Glutamatergic neuron (in vitro differentiated cells): ENCODE measurements at regions not wholly inside any gene's neighbourhood (a gene's known extent, or its start where the extent isn't known, plus 50 kb on each side); places are given as distances from the start of the nearest gene placed in this dataset.

Experiments used
- DNase-seq: peaks from one replicate; pipeline ENCODE4 v3.0.0; 2022
- H3K27ac Mint-ChIP-seq: one replicate; pipeline ENCODE4 v1.8.0; 2020; ENCODE audit warnings: mild to moderate bottlenecking, mixed read lengths, inconsistent platforms; ENCODE audit not compliant: unreplicated experiment
- H3K27me3 Mint-ChIP-seq: one replicate; pipeline ENCODE4 v1.8.0; 2020; ENCODE audit warnings: mild to moderate bottlenecking, moderate library complexity, mixed read lengths, inconsistent platforms; ENCODE audit not compliant: unreplicated experiment
- H3K36me3 Mint-ChIP-seq: one replicate; pipeline ENCODE4 v1.8.0; 2020; ENCODE audit warnings: mild to moderate bottlenecking, mixed read lengths, inconsistent platforms; ENCODE audit not compliant: unreplicated experiment
- H3K4me1 Mint-ChIP-seq: one replicate; pipeline ENCODE4 v1.8.0; 2020; ENCODE audit warnings: mild to moderate bottlenecking, low read depth, mixed read lengths, inconsistent platforms; ENCODE audit not compliant: unreplicated experiment
- H3K4me3 Mint-ChIP-seq: one replicate; pipeline ENCODE4 v1.8.0; 2020; ENCODE audit warnings: mild to moderate bottlenecking, mixed read lengths, inconsistent platforms; ENCODE audit not compliant: unreplicated experiment
- H3K9me3 Mint-ChIP-seq: one replicate; pipeline ENCODE4 v1.8.0; 2020; ENCODE audit warnings: mild to moderate bottlenecking, moderate library complexity, mixed read lengths, inconsistent platforms; ENCODE audit not compliant: unreplicated experiment
- TF ChIP-seq, protein P1 (sequence below): fragments of 200-600 bp; sonication (generic); IDR thresholded peaks from one replicate; pipeline ENCODE4 v1.5.0; 2021; ENCODE audit not compliant: partially characterized antibody, unreplicated experiment

DNA sequence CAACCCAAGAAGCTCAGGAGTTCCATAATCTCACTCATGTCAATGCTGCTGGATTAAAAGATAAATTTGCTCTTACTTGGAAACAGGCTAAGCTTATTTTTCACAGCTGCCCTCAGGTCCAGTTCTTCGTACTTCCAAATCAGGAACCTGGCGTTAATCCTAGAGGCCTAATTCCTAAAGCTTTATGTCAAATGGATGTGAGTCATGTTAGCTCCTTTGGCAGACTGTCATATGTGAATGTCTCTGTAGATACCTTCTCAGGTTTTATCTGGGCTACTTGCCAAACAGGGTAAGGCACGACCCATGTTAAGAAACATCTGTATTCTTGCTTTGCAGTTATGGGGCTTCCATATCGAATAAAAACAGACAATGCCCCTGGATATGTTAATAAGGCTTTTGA, 504.6 kb downstream of the ALG10 start:
- TF ChIP-seq, protein P1, sequence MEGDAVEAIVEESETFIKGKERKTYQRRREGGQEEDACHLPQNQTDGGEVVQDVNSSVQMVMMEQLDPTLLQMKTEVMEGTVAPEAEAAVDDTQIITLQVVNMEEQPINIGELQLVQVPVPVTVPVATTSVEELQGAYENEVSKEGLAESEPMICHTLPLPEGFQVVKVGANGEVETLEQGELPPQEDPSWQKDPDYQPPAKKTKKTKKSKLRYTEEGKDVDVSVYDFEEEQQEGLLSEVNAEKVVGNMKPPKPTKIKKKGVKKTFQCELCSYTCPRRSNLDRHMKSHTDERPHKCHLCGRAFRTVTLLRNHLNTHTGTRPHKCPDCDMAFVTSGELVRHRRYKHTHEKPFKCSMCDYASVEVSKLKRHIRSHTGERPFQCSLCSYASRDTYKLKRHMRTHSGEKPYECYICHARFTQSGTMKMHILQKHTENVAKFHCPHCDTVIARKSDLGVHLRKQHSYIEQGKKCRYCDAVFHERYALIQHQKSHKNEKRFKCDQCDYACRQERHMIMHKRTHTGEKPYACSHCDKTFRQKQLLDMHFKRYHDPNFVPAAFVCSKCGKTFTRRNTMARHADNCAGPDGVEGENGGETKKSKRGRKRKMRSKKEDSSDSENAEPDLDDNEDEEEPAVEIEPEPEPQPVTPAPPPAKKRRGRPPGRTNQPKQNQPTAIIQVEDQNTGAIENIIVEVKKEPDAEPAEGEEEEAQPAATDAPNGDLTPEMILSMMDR = no peak
- H3K9me3 Mint-ChIP-seq = peaks cover 22% of the 10 kb centered on the region
- DNase-seq = no peak
- no peak overlapping the region for H3K27ac Mint-ChIP-seq
- H3K36me3 Mint-ChIP-seq = peaks cover 14% of the 10 kb centered on the region
- no peak overlapping the region for H3K4me3 Mint-ChIP-seq
- H3K4me1 Mint-ChIP-seq = no peaks in the 10 kb centered on the region
- peaks cover 1% of the 10 kb centered on the region for H3K27me3 Mint-ChIP-seq

DNA sequence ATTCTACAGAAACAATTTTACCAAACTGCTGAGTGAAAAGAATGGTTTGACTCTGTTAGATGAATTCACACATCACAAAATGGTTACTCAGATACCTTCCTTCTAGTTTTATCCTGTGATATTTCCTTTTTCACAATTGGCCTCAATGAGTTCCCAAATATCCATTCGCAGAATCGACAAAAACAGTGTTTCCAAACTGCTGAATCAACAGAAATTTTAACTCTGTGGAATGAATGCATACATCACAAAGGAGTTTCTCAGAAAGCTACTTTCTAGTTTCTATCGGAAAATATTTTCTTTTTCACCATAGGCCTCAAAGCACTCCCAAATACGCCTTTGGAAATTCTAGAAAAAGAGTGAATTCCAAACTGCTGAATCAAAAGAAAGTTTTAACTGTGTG, 525.0 kb downstream of the ALG10 start:
- Mint-ChIP-seq H3K27me3 (no peaks in the 10 kb centered on the region), H3K9me3 (peaks cover 9% of the 10 kb centered on the region), H3K27ac (no peak overlapping the region), H3K36me3 (no peaks in the 10 kb centered on the region), H3K4me3 (no peak overlapping the region), H3K4me1 (no peaks in the 10 kb centered on the region)
- DNase-seq = no peak
- TF ChIP-seq, protein P1 = no peak

DNA sequence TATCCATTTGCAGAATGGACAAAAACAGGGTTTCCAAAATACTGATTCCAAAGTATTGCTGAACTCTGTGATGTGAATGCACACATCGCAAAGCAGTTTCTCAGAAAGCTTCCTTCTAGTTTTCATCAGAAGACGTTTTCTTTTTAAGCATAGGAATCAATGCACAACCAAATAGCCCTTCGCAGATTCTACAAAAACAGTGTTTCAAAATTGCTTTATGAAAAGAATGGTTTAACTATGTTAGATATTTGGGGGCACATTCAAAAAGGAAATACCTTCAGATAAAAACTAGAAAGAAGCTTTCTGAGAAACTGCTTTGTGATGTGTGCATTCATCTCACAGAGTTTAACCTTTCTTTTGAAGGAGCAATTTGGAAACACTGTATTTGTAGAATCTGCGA, 569.7 kb downstream of the ALG10 start:
- H3K36me3 Mint-ChIP-seq = no peaks in the 10 kb centered on the region
- DNase-seq = no peak

DNA sequence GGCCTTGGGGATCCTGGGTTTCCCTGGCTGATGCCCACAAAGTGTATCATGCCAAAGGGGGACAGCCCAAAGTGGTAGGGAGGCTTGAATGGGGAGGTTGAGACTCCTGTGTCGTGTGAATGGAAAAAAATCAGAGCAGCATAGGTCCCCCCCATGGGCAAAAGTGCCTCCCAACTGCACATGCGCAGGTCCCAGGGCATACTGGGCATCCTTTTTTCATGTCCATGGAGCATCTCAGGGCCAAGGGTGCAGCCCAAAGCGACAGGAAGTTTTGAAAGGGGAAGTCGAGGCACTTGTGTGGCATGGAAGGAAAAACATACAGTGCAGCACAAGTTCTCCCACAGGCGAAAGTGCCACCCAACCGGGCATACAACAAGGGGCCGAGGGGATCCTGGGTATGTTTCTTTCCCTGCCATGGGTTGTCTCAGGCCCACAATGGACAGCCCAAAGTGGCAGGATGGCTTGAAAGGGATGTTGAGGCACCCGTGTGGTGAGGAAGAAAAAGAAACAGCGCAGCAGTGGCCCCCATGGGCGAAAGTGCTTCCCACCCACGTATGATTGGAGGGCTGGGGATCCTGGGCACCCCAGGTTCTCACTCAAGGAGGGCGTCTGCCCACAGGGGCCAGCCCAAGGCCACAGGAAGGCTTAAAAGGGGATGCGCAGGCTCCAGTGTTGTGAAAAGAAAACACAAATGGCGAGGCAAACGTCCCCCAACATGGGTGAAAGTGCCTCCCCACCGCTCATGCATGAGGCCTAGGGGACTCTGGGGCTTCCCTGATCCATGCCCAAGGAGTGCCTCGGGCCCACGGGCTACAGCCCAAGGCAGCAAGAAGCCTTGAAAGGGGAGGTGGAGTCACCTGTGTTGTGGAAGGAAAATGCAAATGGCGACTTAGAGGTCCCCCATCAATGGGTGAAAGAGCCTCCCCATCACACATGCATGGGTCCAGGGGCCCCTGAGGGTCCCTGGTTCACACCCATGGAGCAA, 573.7 kb downstream of the ALG10 start:
- TF ChIP-seq, protein P1 = no peak
- peaks cover 11% of the 10 kb centered on the region for H3K9me3 Mint-ChIP-seq
- no peaks in the 10 kb centered on the region for H3K36me3 Mint-ChIP-seq
- H3K27me3 Mint-ChIP-seq = peaks cover 1% of the 10 kb centered on the region
- DNase-seq = no peak
- H3K4me3 Mint-ChIP-seq = no peak overlapping the region
- no peaks in the 10 kb centered on the region for H3K4me1 Mint-ChIP-seq
- H3K27ac Mint-ChIP-seq = no peak overlapping the region

More for the DNA sequence above, 569.7 kb downstream of the ALG10 start:
- Mint-ChIP-seq H3K27me3 (peaks cover 1% of the 10 kb centered on the region), H3K9me3 (peaks cover 14% of the 10 kb centered on the region), H3K4me1 (no peaks in the 10 kb centered on the region), H3K27ac (no peak overlapping the region), H3K4me3 (no peak overlapping the region)
- TF ChIP-seq, protein P1 = no peak

DNA sequence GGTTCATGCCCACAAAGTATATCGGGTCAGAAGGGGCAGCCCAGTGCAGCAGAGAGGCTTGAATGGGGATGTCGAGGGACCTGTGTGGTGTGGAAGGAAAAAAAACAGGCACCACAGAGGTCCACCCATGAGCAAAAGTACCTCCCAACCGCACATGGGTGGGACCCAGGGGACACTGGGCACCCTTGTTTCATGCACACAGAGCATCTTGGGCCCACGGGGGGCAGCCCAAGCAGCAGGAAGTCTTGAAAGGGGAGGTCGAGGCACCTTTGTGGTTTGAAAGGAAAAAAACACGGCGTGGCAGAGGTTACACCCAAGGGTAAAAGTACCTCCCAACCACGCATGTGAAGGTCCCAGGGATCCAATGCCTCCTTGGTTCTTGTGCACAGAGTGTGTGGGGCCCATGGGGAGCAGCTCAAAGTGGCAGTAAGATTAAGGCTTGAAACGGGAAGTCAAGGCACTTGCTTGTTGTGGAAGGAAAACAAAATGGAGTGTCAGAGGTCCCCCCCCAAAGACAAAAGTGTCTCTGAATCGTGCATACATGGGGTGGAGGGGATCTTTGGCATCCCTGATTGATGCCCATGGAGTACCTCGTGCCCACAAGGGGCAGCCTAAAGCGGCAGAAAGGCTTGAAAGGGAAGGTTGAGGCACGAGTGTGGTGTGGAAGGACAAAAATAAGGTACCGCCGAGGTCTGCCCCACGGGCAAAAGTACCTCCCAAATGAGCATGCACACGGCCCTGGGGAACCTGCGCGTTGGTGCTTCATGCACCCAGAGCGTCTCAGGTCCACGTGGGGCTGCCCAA, 575.5 kb downstream of the ALG10 start:
- H3K4me1 Mint-ChIP-seq = no peaks in the 10 kb centered on the region
- DNase-seq = no peak
- TF ChIP-seq, protein P1 = no peak
- peaks cover 14% of the 10 kb centered on the region for H3K9me3 Mint-ChIP-seq
- no peak overlapping the region for H3K27ac Mint-ChIP-seq
- H3K4me3 Mint-ChIP-seq = no peak overlapping the region
- H3K36me3 Mint-ChIP-seq = no peaks in the 10 kb centered on the region
- peaks cover 5% of the 10 kb centered on the region for H3K27me3 Mint-ChIP-seq
